OCI-LY1 (cell line): ENCODE measurements at regions not wholly inside any gene's neighbourhood (a gene's known extent, or its start where the extent isn't known, plus 50 kb on each side); places are given as distances from the start of the nearest gene placed in this dataset.

Source experiments
- CTCF ChIP-seq: fragments of 200-600 bp; sonication (generic), shearing (Covaris generic); IDR thresholded peaks from 2 replicates; pipeline ENCODE4 v1.5.1; 2017; ENCODE audit warnings: mild to moderate bottlenecking, antibody characterized with exemption, low read length, moderate library complexity, mixed read lengths
- EZH2 ChIP-seq: fragments of 200-600 bp; sonication (generic), shearing (Covaris generic); IDR thresholded peaks from 2 replicates; pipeline ENCODE4 v1.8.0; 2017; ENCODE audit warnings: borderline replicate concordance, mixed run types, mild to moderate bottlenecking, antibody characterized with exemption, low read length, moderate library complexity, mixed read lengths

GRCh38 chr3:36309092-36309491 is 71.2 kb upstream of the STAC start:
- TF ChIP-seq CTCF: no peak
- no peak for TF ChIP-seq EZH2
